ENCODE measurements at regions not wholly inside any gene's neighbourhood (a gene's known extent, or its start where the extent isn't known, plus 50 kb on each side); places are given as distances from the start of the nearest gene placed in this dataset.
"Not testable (repeated sequence)": the region's sequence is repeated elsewhere in the genome, so short reads cannot be mapped to it uniquely, and the experiment has no call there.

- H3K36me3 ChIP-seq (ENCODE audit: control insufficient read depth, insufficient read depth, low read length), result no peaks in the 10 kb centered on the region
- H3K27ac ChIP-seq (ENCODE audit: low read depth, low read length), result no peak overlapping the region
- no peaks in the 10 kb centered on the region for H3K27me3 ChIP-seq (ENCODE audit: control insufficient read depth, insufficient read depth, low read length)
- no peaks in the 10 kb centered on the region for H3K9me3 ChIP-seq (ENCODE audit: control insufficient read depth, insufficient read depth, low read length)
- H3K4me3 ChIP-seq (ENCODE audit: low read depth, low read length), result no peak overlapping the region
- no peak for DNase-seq (ENCODE audit: low read depth in 4 of 6, low spot score in 6 of 6)
- H3K4me1 ChIP-seq (ENCODE audit: control insufficient read depth, insufficient read depth, low read length), result no peaks in the 10 kb centered on the region
Observed at GRCh38 chr9:25480696-25481095, 197.5 kb downstream of the TUSC1 start.

- no peak for DNase-seq (ENCODE audit: low read depth in 4 of 6, low spot score in 6 of 6)
- WGBS (ENCODE audit: insufficient coverage), result 73% methylated on average over 2 of the region's 2 CpGs
Observed at GRCh38 chr9:25472681-25473080, 205.6 kb downstream of the TUSC1 start.

GRCh38 chr9:25472085-25472607 lies 206.1 kb downstream of the TUSC1 start:
- no peaks in the 10 kb centered on the region for H3K27me3 ChIP-seq (ENCODE audit: control insufficient read depth, insufficient read depth, low read length)
- H3K4me1 ChIP-seq (ENCODE audit: control insufficient read depth, insufficient read depth, low read length), result no peaks in the 10 kb centered on the region
- H3K4me3 ChIP-seq (ENCODE audit: low read depth, low read length), result no peak overlapping the region
- WGBS (ENCODE audit: insufficient coverage), result 95% methylated on average over 4 of the region's 4 CpGs
- H3K9me3 ChIP-seq (ENCODE audit: control insufficient read depth, insufficient read depth, low read length), result no peaks in the 10 kb centered on the region
- H3K27ac ChIP-seq (ENCODE audit: low read depth, low read length), result no peak overlapping the region
- no peak for DNase-seq (ENCODE audit: low read depth in 4 of 6, low spot score in 6 of 6)
- H3K36me3 ChIP-seq (ENCODE audit: control insufficient read depth, insufficient read depth, low read length), result no peaks in the 10 kb centered on the region

More at GRCh38 chr9:25472681-25473080, 205.6 kb downstream of the TUSC1 start:
- H3K27me3 ChIP-seq (ENCODE audit: control insufficient read depth, insufficient read depth, low read length), result no peaks in the 10 kb centered on the region
- no peaks in the 10 kb centered on the region for H3K36me3 ChIP-seq (ENCODE audit: control insufficient read depth, insufficient read depth, low read length)
- no peak overlapping the region for H3K4me3 ChIP-seq (ENCODE audit: low read depth, low read length)
- H3K27ac ChIP-seq (ENCODE audit: low read depth, low read length), result no peak overlapping the region
- H3K9me3 ChIP-seq (ENCODE audit: control insufficient read depth, insufficient read depth, low read length), result no peaks in the 10 kb centered on the region
- H3K4me1 ChIP-seq (ENCODE audit: control insufficient read depth, insufficient read depth, low read length), result no peaks in the 10 kb centered on the region

- Histone ChIP-seq H3K4me3 (ENCODE audit: low read depth, low read length) (no peak overlapping the region), H3K27ac (ENCODE audit: low read depth, low read length) (no peak overlapping the region), H3K4me1 (ENCODE audit: control insufficient read depth, insufficient read depth, low read length) (no peaks in the 10 kb centered on the region), H3K27me3 (ENCODE audit: control insufficient read depth, insufficient read depth, low read length) (no peaks in the 10 kb centered on the region), H3K36me3 (ENCODE audit: control insufficient read depth, insufficient read depth, low read length) (no peaks in the 10 kb centered on the region), H3K9me3 (ENCODE audit: control insufficient read depth, insufficient read depth, low read length) (no peaks in the 10 kb centered on the region)
- DNase-seq (ENCODE audit: low read depth in 4 of 6, low spot score in 6 of 6), result no peak
Observed at GRCh38 chr9:25461416-25461815, 216.8 kb downstream of the TUSC1 start.

- H3K36me3 ChIP-seq (ENCODE audit: control insufficient read depth, insufficient read depth, low read length), result no peaks in the 10 kb centered on the region
- H3K9me3 ChIP-seq (ENCODE audit: control insufficient read depth, insufficient read depth, low read length), result no peaks in the 10 kb centered on the region
- no peaks in the 10 kb centered on the region for H3K27me3 ChIP-seq (ENCODE audit: control insufficient read depth, insufficient read depth, low read length)
- no peak overlapping the region for H3K27ac ChIP-seq (ENCODE audit: low read depth, low read length)
- H3K4me1 ChIP-seq (ENCODE audit: control insufficient read depth, insufficient read depth, low read length), result no peaks in the 10 kb centered on the region
- no peak overlapping the region for H3K4me3 ChIP-seq (ENCODE audit: low read depth, low read length)
- no peak for DNase-seq (ENCODE audit: low read depth in 4 of 6, low spot score in 6 of 6)
- no CpG with 5 or more reads among the region's 2 CpGs for WGBS (ENCODE audit: insufficient coverage)
Observed at GRCh38 chr9:25453875-25454274, 224.4 kb downstream of the TUSC1 start.

- Histone ChIP-seq H3K9me3 (ENCODE audit: control insufficient read depth, insufficient read depth, low read length) (no peaks in the 10 kb centered on the region), H3K27ac (ENCODE audit: low read depth, low read length) (no peak overlapping the region), H3K4me1 (ENCODE audit: control insufficient read depth, insufficient read depth, low read length) (no peaks in the 10 kb centered on the region), H3K27me3 (ENCODE audit: control insufficient read depth, insufficient read depth, low read length) (no peaks in the 10 kb centered on the region), H3K36me3 (ENCODE audit: control insufficient read depth, insufficient read depth, low read length) (no peaks in the 10 kb centered on the region), H3K4me3 (ENCODE audit: low read depth, low read length) (no peak overlapping the region)
- no peak for DNase-seq (ENCODE audit: low read depth in 4 of 6, low spot score in 6 of 6)
- WGBS (ENCODE audit: insufficient coverage), result no CpG with 5 or more reads among the region's 3 CpGs
Observed at GRCh38 chr9:25449503-25449902, 228.7 kb downstream of the TUSC1 start.

GRCh38 chr9:25445721-25446120 lies 232.5 kb downstream of the TUSC1 start:
- not testable (repeated sequence) for H3K4me3 ChIP-seq (ENCODE audit: low read depth, low read length); H3K9me3 ChIP-seq (ENCODE audit: control insufficient read depth, insufficient read depth, low read length); H3K4me1 ChIP-seq (ENCODE audit: control insufficient read depth, insufficient read depth, low read length); DNase-seq (ENCODE audit: low read depth in 4 of 6, low spot score in 6 of 6); H3K36me3 ChIP-seq (ENCODE audit: control insufficient read depth, insufficient read depth, low read length); H3K27me3 ChIP-seq (ENCODE audit: control insufficient read depth, insufficient read depth, low read length); H3K27ac ChIP-seq (ENCODE audit: low read depth, low read length)
- WGBS (ENCODE audit: insufficient coverage), result 100% methylated on average over 2 of the region's 13 CpGs

- Histone ChIP-seq H3K4me1 (ENCODE audit: control insufficient read depth, insufficient read depth, low read length) (no peaks in the 10 kb centered on the region), H3K36me3 (ENCODE audit: control insufficient read depth, insufficient read depth, low read length) (no peaks in the 10 kb centered on the region), H3K27me3 (ENCODE audit: control insufficient read depth, insufficient read depth, low read length) (no peaks in the 10 kb centered on the region), H3K4me3 (ENCODE audit: low read depth, low read length) (no peak overlapping the region), H3K9me3 (ENCODE audit: control insufficient read depth, insufficient read depth, low read length) (no peaks in the 10 kb centered on the region), H3K27ac (ENCODE audit: low read depth, low read length) (no peak overlapping the region)
- DNase-seq (ENCODE audit: low read depth in 4 of 6, low spot score in 6 of 6), result no peak
- WGBS (ENCODE audit: insufficient coverage), result 72% methylated on average over 3 of the region's 4 CpGs
Observed at GRCh38 chr9:25442526-25442925, 235.7 kb downstream of the TUSC1 start.

- H3K27ac ChIP-seq (ENCODE audit: low read depth, low read length), result no peak overlapping the region
- H3K27me3 ChIP-seq (ENCODE audit: control insufficient read depth, insufficient read depth, low read length), result no peaks in the 10 kb centered on the region
- H3K4me1 ChIP-seq (ENCODE audit: control insufficient read depth, insufficient read depth, low read length), result no peaks in the 10 kb centered on the region
- 90% methylated on average over 4 of the region's 4 CpGs for WGBS (ENCODE audit: insufficient coverage)
- no peak overlapping the region for H3K4me3 ChIP-seq (ENCODE audit: low read depth, low read length)
- H3K36me3 ChIP-seq (ENCODE audit: control insufficient read depth, insufficient read depth, low read length), result no peaks in the 10 kb centered on the region
- peaks cover 1% of the 10 kb centered on the region for H3K9me3 ChIP-seq (ENCODE audit: control insufficient read depth, insufficient read depth, low read length)
- DNase-seq (ENCODE audit: low read depth in 4 of 6, low spot score in 6 of 6), result no peak
Observed at GRCh38 chr9:25427898-25428297, 250.3 kb downstream of the TUSC1 start.

GRCh38 chr9:25427290-25427689 lies 251.0 kb downstream of the TUSC1 start:
- 100% methylated on average over 2 of the region's 4 CpGs for WGBS (ENCODE audit: insufficient coverage)
- no peaks in the 10 kb centered on the region for H3K27me3 ChIP-seq (ENCODE audit: control insufficient read depth, insufficient read depth, low read length)
- H3K9me3 ChIP-seq (ENCODE audit: control insufficient read depth, insufficient read depth, low read length), result peaks cover 1% of the 10 kb centered on the region
- no peaks in the 10 kb centered on the region for H3K36me3 ChIP-seq (ENCODE audit: control insufficient read depth, insufficient read depth, low read length)
- no peak overlapping the region for H3K27ac ChIP-seq (ENCODE audit: low read depth, low read length)
- no peak overlapping the region for H3K4me3 ChIP-seq (ENCODE audit: low read depth, low read length)
- H3K4me1 ChIP-seq (ENCODE audit: control insufficient read depth, insufficient read depth, low read length), result no peaks in the 10 kb centered on the region
- no peak for DNase-seq (ENCODE audit: low read depth in 4 of 6, low spot score in 6 of 6)
